GM10266 (cell line): ENCODE measurements at regions not wholly inside any gene's neighbourhood (a gene's known extent, or its start where the extent isn't known, plus 50 kb on each side); places are given as distances from the start of the nearest gene placed in this dataset.

ENCODE experiments used
- DNase-seq: peaks from one replicate; pipeline ENCODE4 v3.0.0; 2012; ENCODE audit errors: extremely low spot score
- CTCF ChIP-seq: IDR thresholded peaks from 2 replicates; pipeline ENCODE4 v1.5.1; 2012; ENCODE audit warnings: mild to moderate bottlenecking, low read depth; ENCODE audit not compliant: control insufficient read depth, insufficient read depth; ENCODE audit errors: missing control alignments

- TF ChIP-seq CTCF: no peak
- no peak for DNase-seq
Observed at GRCh38 chr4:187569871-187570270, 425.7 kb upstream of the ZFP42 start.

GRCh38 chr4:187575706-187576105, 419.9 kb upstream of the ZFP42 start:
- no peak for DNase-seq
- no peak for TF ChIP-seq CTCF

- no peak for DNase-seq
- no peak for TF ChIP-seq CTCF
Observed at GRCh38 chr4:187576751-187577150, 418.8 kb upstream of the ZFP42 start.

GRCh38 chr4:187577941-187578480, 417.6 kb upstream of the ZFP42 start:
- TF ChIP-seq CTCF: no peak
- DNase-seq: no peak

GRCh38 chr4:187586892-187587291, 408.7 kb upstream of the ZFP42 start:
- no peak for DNase-seq
- TF ChIP-seq CTCF: no peak

GRCh38 chr4:187598196-187598595, 397.4 kb upstream of the ZFP42 start:
- DNase-seq: no peak
- no peak for TF ChIP-seq CTCF

- DNase-seq: no peak
- no peak for TF ChIP-seq CTCF
Observed at GRCh38 chr4:187602339-187603092, 393.1 kb upstream of the ZFP42 start.
